Karpas-422 (cell line): ENCODE measurements at regions not wholly inside any gene's neighbourhood (a gene's known extent, or its start where the extent isn't known, plus 50 kb on each side); places are given as distances from the start of the nearest gene placed in this dataset.

Experiments used
- DNase-seq: peaks from one replicate; pipeline ENCODE4 v3.0.0-alpha.2; 2015
- H2AFZ ChIP-seq: fragments of 200-600 bp; sonication (generic); 2 replicates; pipeline ENCODE4 v1.6.1; 2014; ENCODE audit warnings: antibody characterized with exemption, low read length, mixed read lengths
- H3K27ac ChIP-seq: fragments of 200-600 bp; sonication (generic); 2 replicates; pipeline ENCODE4 v1.5.1; 2014; ENCODE audit warnings: mild to moderate bottlenecking, low read length, moderate library complexity
- H3K27me3 ChIP-seq: fragments of 200-600 bp; sonication (generic); 2 replicates; pipeline ENCODE4 v1.6.1; 2014; ENCODE audit warnings: low read length, mixed read lengths
- H3K36me3 ChIP-seq: fragments of 200-600 bp; sonication (generic); 2 replicates; pipeline ENCODE4 v1.6.1; 2014; ENCODE audit warnings: low read length, mixed read lengths; ENCODE audit not compliant: insufficient read depth
- H3K4me1 ChIP-seq: fragments of 200-600 bp; sonication (generic); 2 replicates; pipeline ENCODE4 v1.6.1; 2014; ENCODE audit warnings: mild to moderate bottlenecking, low read length, mixed read lengths
- H3K4me2 ChIP-seq: fragments of 200-600 bp; sonication (generic); 2 replicates; pipeline ENCODE4 v1.6.1; 2014; ENCODE audit warnings: low read length, low read depth, mild to moderate bottlenecking; ENCODE audit not compliant: poor library complexity, severe bottlenecking
- H3K4me3 ChIP-seq: fragments of 200-600 bp; sonication (generic); 2 replicates; pipeline ENCODE4 v1.5.1; 2014; ENCODE audit warnings: mild to moderate bottlenecking, antibody characterized with exemption, low read length, mixed read lengths
- H3K79me2 ChIP-seq: fragments of 200-600 bp; sonication (generic); 2 replicates; pipeline ENCODE4 v1.6.1; 2014; ENCODE audit warnings: mild to moderate bottlenecking, low read length, mixed read lengths
- H3K9ac ChIP-seq: fragments of 200-600 bp; sonication (generic); 2 replicates; pipeline ENCODE4 v1.6.0; 2014; ENCODE audit warnings: low read length
- H3K9me2 ChIP-seq: fragments of 200-600 bp; sonication (generic), shearing (Covaris generic); replicated peaks from 2 replicates; pipeline ENCODE4 v1.6.0; 2014; ENCODE audit warnings: mild to moderate bottlenecking, low read length, moderate library complexity; ENCODE audit not compliant: insufficient read depth
- H3K9me3 ChIP-seq: fragments of 300-700, 200-600 bp; sonication (generic); 2 replicates; pipeline ENCODE4 v1.6.1; 2014; ENCODE audit warnings: low read length, mixed read lengths
- H4K20me1 ChIP-seq: fragments of 200-600 bp; sonication (generic); 2 replicates; pipeline ENCODE4 v1.6.1; 2014; ENCODE audit warnings: mild to moderate bottlenecking, antibody characterized with exemption, low read length, low read depth; ENCODE audit not compliant: insufficient read depth

DNA sequence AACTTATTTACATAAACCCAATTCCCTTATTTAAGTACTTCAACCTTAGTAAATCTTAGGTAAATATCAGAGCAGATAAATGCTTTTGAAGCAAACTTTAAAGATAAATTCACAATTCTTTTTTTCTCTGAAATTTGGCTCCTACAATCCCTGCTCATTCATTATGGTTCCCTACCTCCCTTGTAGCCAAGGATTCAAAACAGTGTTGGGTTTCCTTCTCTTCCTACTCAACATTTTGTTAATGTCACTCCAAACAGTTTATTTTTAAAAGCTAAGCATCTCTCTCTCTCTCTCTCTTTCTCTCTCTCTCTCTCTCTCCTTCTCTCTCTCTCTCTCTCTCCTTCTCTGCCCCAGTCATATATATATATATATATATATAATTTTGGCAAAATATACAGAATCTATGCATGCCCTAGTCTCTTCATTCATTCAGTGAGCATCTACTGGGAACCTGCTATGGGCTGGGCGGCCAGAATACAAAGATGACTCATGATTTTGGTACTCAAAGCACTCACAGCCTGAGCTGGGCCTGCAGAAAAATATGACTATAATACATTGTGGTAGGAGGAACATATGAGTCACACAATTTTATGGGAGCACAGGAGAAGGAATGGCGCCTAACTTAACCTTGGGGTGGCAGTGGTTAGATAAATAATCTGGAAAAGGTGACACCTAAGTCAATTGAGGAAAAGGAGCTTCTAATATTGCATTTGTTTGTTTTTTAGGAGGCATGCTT is 123.7 kb upstream of the DHRS4 start:
- Histone ChIP-seq H3K79me2 (no peaks in the 10 kb centered on the region), H4K20me1 (no peaks in the 10 kb centered on the region), H3K9me3 (no peaks in the 10 kb centered on the region), H3K9me2 (no peaks in the 10 kb centered on the region), H3K4me2 (no peak overlapping the region), H2AFZ (no peak overlapping the region), H3K4me3 (no peak overlapping the region), H3K27ac (no peak overlapping the region), H3K36me3 (no peaks in the 10 kb centered on the region), H3K27me3 (no peaks in the 10 kb centered on the region), H3K4me1 (no peaks in the 10 kb centered on the region), H3K9ac (no peak overlapping the region)
- DNase-seq, result no peak

DNA sequence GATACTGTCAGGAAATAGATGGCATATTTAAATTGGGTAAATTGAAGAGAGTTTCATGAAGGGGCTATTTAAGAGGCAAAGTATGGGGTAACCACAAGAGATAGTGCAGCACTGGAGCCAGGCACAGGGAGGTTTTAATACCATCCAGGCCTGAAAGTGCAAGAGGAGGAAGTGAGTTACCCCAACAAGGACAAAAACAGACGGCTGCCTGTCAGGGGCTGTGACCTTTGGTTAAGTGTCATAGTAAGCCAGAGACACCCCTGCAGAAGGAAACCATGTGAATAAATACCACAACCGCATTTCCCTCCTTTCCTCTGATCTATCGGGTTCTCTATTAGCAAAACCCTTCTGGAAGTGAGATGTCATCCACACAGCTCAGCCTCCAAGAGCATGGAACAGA is 122.0 kb upstream of the DHRS4 start:
- no peaks in the 10 kb centered on the region for H3K36me3 ChIP-seq
- no peaks in the 10 kb centered on the region for H3K79me2 ChIP-seq
- H3K9ac ChIP-seq, result no peak overlapping the region
- H2AFZ ChIP-seq, result no peak overlapping the region
- H3K9me2 ChIP-seq, result no peaks in the 10 kb centered on the region
- H3K4me1 ChIP-seq, result no peaks in the 10 kb centered on the region
- no peaks in the 10 kb centered on the region for H3K27me3 ChIP-seq
- DNase-seq, result no peak
- no peaks in the 10 kb centered on the region for H4K20me1 ChIP-seq
- H3K27ac ChIP-seq, result no peak overlapping the region
- H3K4me3 ChIP-seq, result no peak overlapping the region
- H3K9me3 ChIP-seq, result no peaks in the 10 kb centered on the region
- no peak overlapping the region for H3K4me2 ChIP-seq

DNA sequence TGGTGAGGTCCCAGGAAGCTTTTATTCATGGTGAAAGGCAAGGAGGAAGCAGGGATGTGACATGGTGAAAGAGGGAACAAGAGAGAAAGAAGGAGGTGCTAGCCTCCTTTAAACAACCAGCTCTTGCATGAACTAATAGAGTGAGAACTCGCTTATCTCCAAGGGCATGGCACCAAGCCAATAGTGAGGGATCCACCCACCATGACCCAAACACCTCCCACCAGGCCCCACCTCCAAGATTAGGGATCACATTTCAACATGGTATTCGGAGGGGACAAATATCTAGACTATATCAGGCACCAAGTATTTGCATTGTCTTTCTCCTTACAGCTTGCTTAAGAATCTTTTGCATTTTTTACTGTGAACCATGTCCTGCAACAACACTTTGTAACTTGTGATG is 91.9 kb upstream of the DHRS4 start:
- Histone ChIP-seq H3K9me3 (no peaks in the 10 kb centered on the region), H4K20me1 (no peaks in the 10 kb centered on the region), H3K27ac (no peak overlapping the region), H3K9ac (no peak overlapping the region), H3K9me2 (no peaks in the 10 kb centered on the region), H3K27me3 (no peaks in the 10 kb centered on the region), H3K4me3 (peak overlapping the region; percentile 28), H3K36me3 (no peaks in the 10 kb centered on the region), H3K4me1 (peaks cover 29% of the 10 kb centered on the region), H3K4me2 (peak overlapping the region; percentile 59), H3K79me2 (no peaks in the 10 kb centered on the region), H2AFZ (no peak overlapping the region)
- DNase-seq, result peak; percentile 88

DNA sequence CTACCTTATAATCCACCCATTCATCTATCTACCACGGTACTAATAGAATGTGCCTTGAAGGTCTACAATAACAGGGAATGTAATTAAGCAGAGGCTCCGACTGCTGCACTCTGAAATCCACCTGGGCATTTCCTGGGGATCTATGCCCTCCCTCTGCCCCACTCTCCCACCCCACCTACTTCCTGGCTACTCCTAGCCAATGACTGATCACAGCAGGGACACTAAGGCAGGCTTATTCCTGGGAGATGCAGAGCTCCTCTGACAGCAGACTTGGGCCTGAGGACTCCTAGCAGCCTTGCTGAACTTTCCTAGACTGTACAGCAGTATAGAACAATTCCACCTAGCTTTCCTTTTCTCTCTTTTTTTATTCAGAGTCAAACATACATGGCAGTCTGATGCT is 91.1 kb upstream of the DHRS4 start:
- Histone ChIP-seq H3K4me2 (no peak overlapping the region), H3K27ac (no peak overlapping the region), H4K20me1 (no peaks in the 10 kb centered on the region), H3K4me1 (peaks cover 29% of the 10 kb centered on the region), H3K27me3 (no peaks in the 10 kb centered on the region), H2AFZ (no peak overlapping the region), H3K9ac (no peak overlapping the region), H3K4me3 (no peak overlapping the region), H3K9me2 (no peaks in the 10 kb centered on the region), H3K79me2 (no peaks in the 10 kb centered on the region), H3K36me3 (no peaks in the 10 kb centered on the region), H3K9me3 (no peaks in the 10 kb centered on the region)
- DNase-seq, result no peak

DNA sequence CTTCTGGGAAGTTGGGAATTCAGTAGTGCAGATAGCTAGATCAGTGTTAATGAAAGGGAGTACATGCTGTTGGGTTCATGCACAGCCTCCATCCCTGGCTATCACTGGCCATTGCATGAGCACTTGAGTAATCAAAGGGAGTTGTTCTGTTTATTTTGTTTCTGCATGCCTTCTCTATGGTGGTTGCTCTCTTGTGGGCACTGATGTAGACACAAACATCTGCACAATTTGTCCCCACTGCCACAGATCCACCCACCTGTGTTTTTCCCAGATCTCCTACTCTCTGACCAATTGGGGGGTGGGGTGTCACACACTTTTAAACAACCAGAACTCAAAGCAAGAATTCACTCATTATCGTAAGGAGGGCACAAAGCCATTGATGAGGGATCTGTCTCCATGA is 89.7 kb upstream of the DHRS4 start:
- no peaks in the 10 kb centered on the region for H3K9me2 ChIP-seq
- no peaks in the 10 kb centered on the region for H3K36me3 ChIP-seq

GRCh38 chr14:23864259-23864658 is 89.3 kb upstream of the DHRS4 start:
- no peak overlapping the region for H2AFZ ChIP-seq

More for the DNA sequence above, 89.7 kb upstream of the DHRS4 start:
- Histone ChIP-seq H3K4me3 (no peak overlapping the region), H3K9me3 (no peaks in the 10 kb centered on the region), H3K9ac (no peak overlapping the region), H3K4me1 (peaks cover 29% of the 10 kb centered on the region), H3K79me2 (no peaks in the 10 kb centered on the region), H3K4me2 (no peak overlapping the region), H3K27me3 (no peaks in the 10 kb centered on the region), H2AFZ (no peak overlapping the region), H3K27ac (no peak overlapping the region), H4K20me1 (no peaks in the 10 kb centered on the region)
- DNase-seq, result no peak

DNA sequence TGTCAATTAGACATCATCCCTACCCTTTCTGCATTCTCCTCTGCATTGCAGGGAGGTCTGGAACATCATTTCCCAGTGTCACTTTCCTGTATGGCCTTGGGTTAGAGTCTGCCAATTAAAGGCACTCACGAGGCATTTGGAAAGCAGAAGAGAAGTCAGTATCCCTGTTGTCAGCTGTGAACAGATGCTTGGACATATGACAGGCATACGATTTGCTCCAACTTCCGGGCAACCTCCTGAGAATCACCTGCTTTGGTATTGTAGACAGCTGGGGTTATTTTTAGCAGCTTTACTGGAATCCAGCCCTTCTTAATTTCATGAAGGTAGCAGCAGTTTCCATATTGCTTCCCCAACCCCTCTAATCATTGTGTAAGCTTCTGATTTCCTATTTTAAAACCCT is 88.7 kb upstream of the DHRS4 start:
- Histone ChIP-seq H3K9me2 (no peaks in the 10 kb centered on the region), H3K4me1 (peaks cover 29% of the 10 kb centered on the region), H3K27me3 (no peaks in the 10 kb centered on the region), H2AFZ (no peak overlapping the region), H3K9me3 (no peaks in the 10 kb centered on the region), H3K27ac (no peak overlapping the region), H3K9ac (no peak overlapping the region), H3K79me2 (no peaks in the 10 kb centered on the region), H3K4me3 (no peak overlapping the region), H3K36me3 (no peaks in the 10 kb centered on the region), H3K4me2 (no peak overlapping the region), H4K20me1 (no peaks in the 10 kb centered on the region)
- DNase-seq, result no peak

More at GRCh38 chr14:23864259-23864658, 89.3 kb upstream of the DHRS4 start:
- DNase-seq, result no peak
- Histone ChIP-seq H3K27me3 (no peaks in the 10 kb centered on the region), H3K36me3 (no peaks in the 10 kb centered on the region), H3K79me2 (no peaks in the 10 kb centered on the region), H3K27ac (no peak overlapping the region), H3K4me1 (peaks cover 29% of the 10 kb centered on the region), H3K4me3 (no peak overlapping the region), H3K9ac (no peak overlapping the region), H3K9me2 (no peaks in the 10 kb centered on the region), H3K9me3 (no peaks in the 10 kb centered on the region), H4K20me1 (no peaks in the 10 kb centered on the region), H3K4me2 (no peak overlapping the region)

- Histone ChIP-seq H2AFZ (no peak overlapping the region), H3K27me3 (0 out of 2 replicates have a peak, but pooled peaks cover 2% of the 10 kb centered on the region), H3K27ac (no peak overlapping the region), H3K4me2 (no peak overlapping the region), H4K20me1 (no peaks in the 10 kb centered on the region), H3K4me3 (no peak overlapping the region), H3K79me2 (no peaks in the 10 kb centered on the region), H3K9me2 (no peaks in the 10 kb centered on the region), H3K36me3 (no peaks in the 10 kb centered on the region), H3K9me3 (no peaks in the 10 kb centered on the region), H3K4me1 (peaks cover 29% of the 10 kb centered on the region), H3K9ac (no peak overlapping the region)
- DNase-seq, result no peak
Measured at GRCh38 chr14:23865502-23865901, 88.1 kb upstream of the DHRS4 start.
